ENCODE measurements at regions not wholly inside any gene's neighbourhood (a gene's known extent, or its start where the extent isn't known, plus 50 kb on each side); places are given as distances from the start of the nearest gene placed in this dataset.

- DNase-seq, result no peak
Measured at GRCh38 chr11:105553025-105553424, 56.8 kb upstream of the GRIA4 start.

GRCh38 chr11:105548359-105548758, 61.5 kb upstream of the GRIA4 start:
- DNase-seq, result no peak

DNA sequence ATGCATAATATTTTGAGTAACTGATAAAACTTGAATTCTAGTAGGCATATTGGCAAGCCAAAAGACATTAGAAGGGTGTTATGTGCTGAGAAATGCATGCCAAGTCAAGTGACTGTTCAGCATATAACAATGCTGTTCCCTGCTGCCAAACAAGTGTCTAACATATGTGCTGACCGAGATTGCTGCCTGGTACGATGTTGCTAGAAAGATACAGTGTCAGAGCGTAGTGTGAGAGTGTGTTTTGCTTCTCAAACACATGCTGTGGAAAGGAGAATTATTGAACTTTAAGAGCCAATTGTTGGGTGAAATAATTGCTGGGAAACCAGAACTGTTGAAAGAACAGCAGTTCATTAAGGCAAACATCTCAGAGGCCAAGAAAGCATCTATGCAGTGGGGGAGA, 71.3 kb upstream of the GRIA4 start:
- no peak for DNase-seq

DNA sequence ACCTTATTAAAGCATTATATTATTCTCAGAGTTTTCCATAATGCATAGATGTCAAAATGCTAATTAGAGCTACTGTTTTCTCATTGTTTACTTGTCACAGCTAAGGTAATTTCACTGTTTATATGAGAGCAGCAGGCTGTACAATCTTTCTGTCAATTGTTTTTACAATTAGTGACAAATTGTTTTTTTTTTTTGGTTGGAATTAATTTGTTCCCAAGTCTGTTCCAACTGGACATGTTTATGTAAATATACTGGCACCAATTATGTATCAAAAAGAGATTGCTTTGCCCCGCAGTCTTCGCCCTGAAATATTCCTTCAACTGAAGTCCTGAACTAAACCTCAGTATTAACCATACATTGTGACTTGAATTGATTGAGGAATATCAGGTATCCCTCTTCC, 72.3 kb upstream of the GRIA4 start:
- no peak for DNase-seq

- no peak for DNase-seq
Measured at GRCh38 chr11:105524286-105524685, 85.6 kb upstream of the GRIA4 start.

- no peak for DNase-seq
Measured at GRCh38 chr11:105520706-105521345, 89.0 kb upstream of the GRIA4 start.

GRCh38 chr11:105507496-105508254, 102.2 kb upstream of the GRIA4 start:
- no peak for DNase-seq

DNA sequence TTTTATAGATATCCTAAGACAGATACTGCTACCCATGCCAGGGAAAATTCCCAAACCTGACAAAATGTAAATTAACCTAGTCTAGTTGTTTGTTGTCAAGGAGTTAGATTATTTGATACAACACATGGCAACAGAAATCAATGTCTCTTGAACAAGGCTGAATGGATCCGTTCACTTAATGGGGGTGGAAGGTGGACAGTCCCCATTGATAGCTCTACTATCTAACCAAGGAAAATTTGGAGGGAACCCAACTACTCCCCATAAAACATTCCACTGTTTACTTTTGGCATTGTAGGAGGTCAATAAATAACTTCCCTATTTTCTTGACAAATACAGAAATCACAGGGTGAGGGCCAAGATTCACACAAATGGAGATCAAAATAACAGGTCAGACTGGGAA, 117.9 kb upstream of the GRIA4 start:
- DNase-seq, result no peak

GRCh38 chr11:105491394-105491793, 118.5 kb upstream of the GRIA4 start:
- no peak for DNase-seq

- DNase-seq, result no peak
Measured at GRCh38 chr11:105490333-105490732, 119.5 kb upstream of the GRIA4 start.

DNA sequence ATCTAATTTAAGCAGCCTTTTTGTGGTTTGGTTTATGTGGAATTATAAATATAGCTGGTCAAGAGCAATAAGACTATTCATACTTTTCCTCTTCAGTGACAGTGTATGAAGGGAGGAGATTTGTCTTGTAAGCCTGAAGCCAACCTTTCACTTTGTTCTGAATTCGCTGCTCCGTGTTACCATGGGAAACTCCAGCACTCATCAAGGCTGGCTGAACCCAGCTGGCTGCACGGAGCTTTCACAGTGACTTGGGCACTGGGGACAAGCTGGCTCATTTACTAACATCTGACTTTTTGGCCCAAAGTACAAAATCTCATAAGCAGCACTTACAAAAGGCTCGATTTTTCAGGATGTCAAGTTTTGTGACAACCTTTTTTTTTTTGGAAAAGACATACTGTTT, 120.4 kb upstream of the GRIA4 start:
- no peak for DNase-seq

DNA sequence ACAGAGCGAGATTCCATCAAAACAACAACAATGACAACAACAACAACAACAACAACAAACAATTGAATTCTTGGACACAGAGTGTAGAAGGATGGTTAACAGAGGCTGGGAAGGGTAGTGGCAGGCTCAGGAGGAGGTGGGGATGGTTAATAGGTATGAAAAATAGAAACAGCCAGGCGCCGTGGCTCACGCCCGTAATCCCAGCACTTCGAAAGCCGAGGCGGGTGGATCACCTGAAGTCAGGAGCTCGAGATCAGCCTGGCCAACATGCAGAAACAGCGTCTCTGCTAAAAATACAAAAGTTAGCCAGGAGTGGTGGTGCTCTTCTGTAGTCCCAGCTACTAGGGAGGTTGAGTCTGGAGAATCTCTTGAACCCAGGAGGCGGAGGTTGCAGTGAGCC, 122.9 kb upstream of the GRIA4 start:
- no peak for DNase-seq

GRCh38 chr11:105469931-105470330, 139.9 kb upstream of the GRIA4 start:
- DNase-seq, result no peak

- DNase-seq, result no peak
Measured at GRCh38 chr11:105468154-105468553, 141.7 kb upstream of the GRIA4 start.

- peak; percentile 71 for DNase-seq
Measured at GRCh38 chr11:105466582-105467228, 143.2 kb upstream of the GRIA4 start.

DNA sequence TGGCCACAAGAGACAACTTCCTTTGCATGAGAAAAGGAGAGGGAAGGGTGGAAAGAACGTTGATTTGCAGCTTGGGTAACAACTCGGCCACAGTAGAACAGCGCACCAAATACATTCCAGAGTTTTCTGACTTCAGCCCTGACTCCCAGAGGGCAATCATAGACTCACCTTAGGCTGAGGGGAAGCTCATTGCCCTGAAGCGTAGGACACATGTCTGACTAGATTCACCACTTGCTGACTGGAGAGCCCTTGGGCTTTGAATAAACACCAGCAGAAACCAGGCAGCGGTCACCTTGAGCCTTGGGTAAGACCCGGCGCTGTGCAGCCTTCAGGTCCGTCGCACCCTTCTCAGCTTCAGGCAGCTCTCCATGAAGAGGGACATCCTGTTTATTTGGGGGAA, 151.8 kb upstream of the GRIA4 start:
- DNase-seq, result no peak

DNA sequence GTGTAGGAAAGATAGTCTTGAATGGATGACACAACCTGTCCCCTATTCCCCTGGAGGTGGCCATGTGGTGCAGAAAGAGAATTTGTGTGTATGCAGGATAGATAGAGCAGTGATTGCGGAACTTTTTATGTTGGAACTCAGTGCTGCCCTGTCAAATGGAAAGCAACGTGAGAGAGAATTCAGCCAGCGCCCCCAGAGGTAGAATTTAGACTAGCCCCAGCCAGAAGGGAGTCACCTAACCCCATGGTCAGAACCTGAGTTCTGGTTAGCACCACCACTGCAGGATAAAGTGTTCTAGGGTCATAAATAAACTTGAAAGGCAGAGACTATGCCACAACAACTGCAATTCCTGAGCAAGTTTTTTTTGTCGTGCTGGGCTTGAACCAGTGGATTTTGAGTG, 152.9 kb upstream of the GRIA4 start:
- DNase-seq, result no peak

DNA sequence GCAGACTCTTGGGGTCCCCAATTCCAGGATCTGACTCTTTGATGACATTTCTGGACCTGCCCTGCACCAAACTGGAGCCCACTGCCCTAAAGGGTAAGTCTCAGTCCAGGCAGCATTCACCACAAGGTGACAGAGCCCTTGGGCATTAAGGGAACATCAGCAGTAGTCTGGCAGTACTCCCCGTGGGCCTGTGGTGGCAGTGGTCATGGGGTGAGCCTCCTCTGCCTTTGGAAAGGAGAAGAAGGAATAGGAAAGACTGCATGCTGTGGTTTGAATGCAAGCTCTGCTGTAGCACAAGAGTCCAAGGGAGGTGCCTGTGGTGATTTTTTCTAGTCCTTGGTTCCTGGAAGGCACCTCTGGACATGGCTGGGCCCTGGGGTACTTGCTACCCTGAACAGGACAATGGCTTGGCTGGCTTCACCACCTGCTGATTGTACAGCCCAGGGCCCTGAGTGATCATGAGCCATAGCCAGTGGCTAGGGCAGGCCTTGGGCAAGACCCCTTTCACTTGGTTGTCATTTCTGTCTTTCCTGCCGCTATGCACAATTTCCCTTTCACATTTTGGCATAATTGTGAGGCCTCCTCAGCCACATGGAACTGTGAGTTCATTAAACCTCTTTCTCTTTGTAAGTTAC, 160.7 kb upstream of the GRIA4 start:
- no peak for DNase-seq

GRCh38 chr11:105448703-105449079, 161.2 kb upstream of the GRIA4 start:
- no peak for DNase-seq

GRCh38 chr11:105447936-105448702, 161.8 kb upstream of the GRIA4 start:
- no peak for DNase-seq

- DNase-seq, result no peak
Measured at GRCh38 chr11:105443623-105444022, 166.2 kb upstream of the GRIA4 start.

DNA sequence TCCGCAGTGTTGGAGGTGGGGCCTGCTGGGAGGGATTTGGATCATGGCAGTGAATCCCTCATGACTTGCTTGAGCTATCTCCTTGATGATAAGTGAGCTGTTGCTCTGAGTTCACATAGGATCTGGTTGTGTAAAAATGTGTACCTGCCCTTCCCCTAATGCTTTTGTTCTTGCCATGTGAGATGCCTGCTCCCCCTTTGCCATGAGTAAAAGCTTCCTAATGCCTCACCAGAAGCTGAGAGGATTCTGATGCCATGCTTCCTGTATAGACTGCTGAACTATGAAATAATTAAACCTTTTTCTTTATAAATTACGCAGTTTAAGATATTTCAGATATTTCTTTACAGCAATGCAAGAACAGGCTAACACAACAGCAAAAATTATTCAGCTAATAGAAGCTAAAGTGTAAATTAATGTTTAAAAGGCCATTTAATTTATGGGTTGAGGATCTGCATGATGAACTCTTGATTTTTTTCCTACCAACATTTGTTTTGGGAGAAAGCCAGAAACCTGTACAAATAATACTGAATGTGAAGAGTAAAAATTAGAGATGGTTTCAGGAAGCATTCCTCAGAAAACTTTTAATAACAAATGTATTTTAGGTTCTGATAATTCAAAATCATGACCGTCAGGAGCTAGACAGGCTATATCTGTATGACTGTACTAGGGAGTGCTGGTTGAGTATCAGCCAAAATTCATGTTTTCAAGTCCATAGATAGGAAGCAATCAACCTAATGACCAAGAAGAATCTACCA, 177.5 kb upstream of the GRIA4 start:
- DNase-seq, result no peak

All from fibroblast of skin of right quadriceps (primary cell).